IgD-negative memory B cell (primary cell): ENCODE measurements at regions not wholly inside any gene's neighbourhood (a gene's known extent, or its start where the extent isn't known, plus 50 kb on each side); places are given as distances from the start of the nearest gene placed in this dataset.
A peak's percentile ranks its signal among the peaks of the same experiment; 100 is the strongest.

Experiments used
- H3K27ac Mint-ChIP-seq, 3 donors: one replicate each; pipeline ENCODE4 v1.8.0; 2020 to 2022; ENCODE audit warnings: mild to moderate bottlenecking in 3 of 3, mixed read lengths in 3 of 3, moderate library complexity in 1 of 3
- H3K27me3 Mint-ChIP-seq: one replicate; pipeline ENCODE4 v1.8.0; 2021; ENCODE audit warnings: mixed read lengths
- H3K36me3 Mint-ChIP-seq: one replicate; pipeline ENCODE4 v1.8.0; 2020; ENCODE audit warnings: mild to moderate bottlenecking, mixed read lengths
- H3K4me1 Mint-ChIP-seq, 3 donors: one replicate each; pipeline ENCODE4 v1.8.0; 2020 to 2022; ENCODE audit warnings: mixed read lengths in 3 of 3, mild to moderate bottlenecking in 1 of 3
- H3K4me3 Mint-ChIP-seq, 4 donors: one replicate each; pipeline ENCODE4 v1.8.0; 2020 to 2022; ENCODE audit warnings: mild to moderate bottlenecking in 4 of 4, mixed read lengths in 4 of 4, moderate library complexity in 3 of 4
- H3K9me3 Mint-ChIP-seq, 3 donors: one replicate each; pipeline ENCODE4 v1.8.0; 2020 to 2021; ENCODE audit warnings: mixed read lengths in 3 of 3, mild to moderate bottlenecking in 1 of 3

- H3K4me1 Mint-ChIP-seq: no peaks in the 10 kb centered on the region
- no peak overlapping the region for H3K4me3 Mint-ChIP-seq
- peaks cover 0 to 5% (median 4%) of the 10 kb centered on the region in 3 donors for H3K9me3 Mint-ChIP-seq
- H3K27me3 Mint-ChIP-seq: no peaks in the 10 kb centered on the region
- H3K36me3 Mint-ChIP-seq: no peaks in the 10 kb centered on the region
- H3K27ac Mint-ChIP-seq: no peak overlapping the region
Observed at GRCh38 chr4:125517831-125518230, 203.1 kb downstream of the FAT4 start.

GRCh38 chr4:125518281-125518680, 203.5 kb downstream of the FAT4 start:
- Mint-ChIP-seq H3K27me3 (no peaks in the 10 kb centered on the region), H3K27ac (peak overlapping the region in 1 of 3 donors; percentile 50), H3K4me1 (no peaks in the 10 kb centered on the region), H3K9me3 (peaks cover 0 to 5% (median 5%) of the 10 kb centered on the region in 3 donors), H3K36me3 (no peaks in the 10 kb centered on the region), H3K4me3 (no peak overlapping the region)

- H3K9me3 Mint-ChIP-seq: peaks cover 0 to 4% (median 3%) of the 10 kb centered on the region in 3 donors
- H3K4me3 Mint-ChIP-seq: no peak overlapping the region
- H3K27ac Mint-ChIP-seq: no peak overlapping the region
- H3K27me3 Mint-ChIP-seq: no peaks in the 10 kb centered on the region
- H3K4me1 Mint-ChIP-seq: no peaks in the 10 kb centered on the region
- H3K36me3 Mint-ChIP-seq: no peaks in the 10 kb centered on the region
Observed at GRCh38 chr4:125519371-125520146, 204.8 kb downstream of the FAT4 start.

GRCh38 chr4:125520258-125520990, 205.7 kb downstream of the FAT4 start:
- no peaks in the 10 kb centered on the region for H3K27me3 Mint-ChIP-seq
- no peaks in the 10 kb centered on the region for H3K36me3 Mint-ChIP-seq
- H3K4me3 Mint-ChIP-seq: no peak overlapping the region
- H3K9me3 Mint-ChIP-seq: peaks cover 0 to 7% (median 2%) of the 10 kb centered on the region in 3 donors
- H3K4me1 Mint-ChIP-seq: no peaks in the 10 kb centered on the region
- no peak overlapping the region for H3K27ac Mint-ChIP-seq

GRCh38 chr4:125522588-125522987, 207.8 kb downstream of the FAT4 start:
- Mint-ChIP-seq H3K4me3 (no peak overlapping the region), H3K36me3 (no peaks in the 10 kb centered on the region), H3K27ac (no peak overlapping the region), H3K9me3 (peaks cover 0 to 7% (median 2%) of the 10 kb centered on the region in 3 donors), H3K27me3 (no peaks in the 10 kb centered on the region), H3K4me1 (no peaks in the 10 kb centered on the region)

GRCh38 chr4:125522992-125523391, 208.2 kb downstream of the FAT4 start:
- no peak overlapping the region for H3K27ac Mint-ChIP-seq
- H3K9me3 Mint-ChIP-seq: peaks cover 0 to 7% (median 2%) of the 10 kb centered on the region in 3 donors
- H3K4me3 Mint-ChIP-seq: no peak overlapping the region
- H3K36me3 Mint-ChIP-seq: no peaks in the 10 kb centered on the region
- no peaks in the 10 kb centered on the region for H3K4me1 Mint-ChIP-seq
- H3K27me3 Mint-ChIP-seq: no peaks in the 10 kb centered on the region

GRCh38 chr4:125526420-125526819, 211.7 kb downstream of the FAT4 start:
- Mint-ChIP-seq H3K4me1 (no peaks in the 10 kb centered on the region), H3K9me3 (peaks cover 0 to 7% (median 2%) of the 10 kb centered on the region in 3 donors), H3K4me3 (no peak overlapping the region)

GRCh38 chr4:125527681-125528080, 212.9 kb downstream of the FAT4 start:
- H3K27me3 Mint-ChIP-seq: no peaks in the 10 kb centered on the region
- peaks cover 0 to 7% (median 2%) of the 10 kb centered on the region in 3 donors for H3K9me3 Mint-ChIP-seq
- no peaks in the 10 kb centered on the region for H3K36me3 Mint-ChIP-seq
- H3K27ac Mint-ChIP-seq: no peak overlapping the region
- H3K4me1 Mint-ChIP-seq: no peaks in the 10 kb centered on the region
- no peak overlapping the region for H3K4me3 Mint-ChIP-seq

More at GRCh38 chr4:125526420-125526819, 211.7 kb downstream of the FAT4 start:
- no peaks in the 10 kb centered on the region for H3K27me3 Mint-ChIP-seq
- no peaks in the 10 kb centered on the region for H3K36me3 Mint-ChIP-seq
- H3K27ac Mint-ChIP-seq: no peak overlapping the region

GRCh38 chr4:125529071-125529470, 214.3 kb downstream of the FAT4 start:
- Mint-ChIP-seq H3K27me3 (no peaks in the 10 kb centered on the region), H3K9me3 (peaks cover 0 to 7% (median 0%) of the 10 kb centered on the region in 3 donors), H3K4me1 (no peaks in the 10 kb centered on the region), H3K27ac (no peak overlapping the region), H3K36me3 (no peaks in the 10 kb centered on the region), H3K4me3 (no peak overlapping the region)

- Mint-ChIP-seq H3K9me3 (peaks cover 5 to 19% (median 6%) of the 10 kb centered on the region in 3 donors), H3K27me3 (no peaks in the 10 kb centered on the region), H3K4me3 (no peak overlapping the region), H3K36me3 (no peaks in the 10 kb centered on the region), H3K27ac (no peak overlapping the region), H3K4me1 (no peaks in the 10 kb centered on the region)
Observed at GRCh38 chr4:125538670-125539069, 223.9 kb downstream of the FAT4 start.

- Mint-ChIP-seq H3K9me3 (peaks cover 5 to 23% (median 6%) of the 10 kb centered on the region in 3 donors), H3K36me3 (no peaks in the 10 kb centered on the region), H3K27me3 (no peaks in the 10 kb centered on the region), H3K27ac (no peak overlapping the region), H3K4me1 (peaks cover 0 to 2% (median 0%) of the 10 kb centered on the region in 3 donors), H3K4me3 (no peak overlapping the region)
Observed at GRCh38 chr4:125539691-125540090, 224.9 kb downstream of the FAT4 start.

GRCh38 chr4:125541836-125542385, 227.2 kb downstream of the FAT4 start:
- Mint-ChIP-seq H3K4me3 (no peak overlapping the region), H3K27me3 (no peaks in the 10 kb centered on the region), H3K9me3 (peaks cover 6 to 23% (median 7%) of the 10 kb centered on the region in 3 donors), H3K27ac (no peak overlapping the region), H3K36me3 (no peaks in the 10 kb centered on the region), H3K4me1 (peaks cover 0 to 2% (median 0%) of the 10 kb centered on the region in 3 donors)

GRCh38 chr4:125546272-125546671, 231.5 kb downstream of the FAT4 start:
- no peaks in the 10 kb centered on the region for H3K27me3 Mint-ChIP-seq
- peaks cover 0 to 2% (median 0%) of the 10 kb centered on the region in 3 donors for H3K4me1 Mint-ChIP-seq
- H3K4me3 Mint-ChIP-seq: no peak overlapping the region
- H3K36me3 Mint-ChIP-seq: no peaks in the 10 kb centered on the region
- H3K27ac Mint-ChIP-seq: no peak overlapping the region
- H3K9me3 Mint-ChIP-seq: peaks cover 0 to 4% (median 2%) of the 10 kb centered on the region in 3 donors

- Mint-ChIP-seq H3K27ac (no peak overlapping the region), H3K4me1 (peaks cover 0 to 2% (median 0%) of the 10 kb centered on the region in 3 donors), H3K4me3 (no peak overlapping the region), H3K27me3 (no peaks in the 10 kb centered on the region), H3K36me3 (no peaks in the 10 kb centered on the region), H3K9me3 (peaks cover 0 to 4% (median 4%) of the 10 kb centered on the region in 3 donors)
Observed at GRCh38 chr4:125547836-125548235, 233.1 kb downstream of the FAT4 start.

- Mint-ChIP-seq H3K4me1 (no peaks in the 10 kb centered on the region), H3K27ac (no peak overlapping the region), H3K4me3 (no peak overlapping the region), H3K36me3 (no peaks in the 10 kb centered on the region), H3K27me3 (no peaks in the 10 kb centered on the region), H3K9me3 (peaks cover 0 to 5% (median 4%) of the 10 kb centered on the region in 3 donors)
Observed at GRCh38 chr4:125550769-125551168, 236.0 kb downstream of the FAT4 start.
